Astrocyte (in vitro differentiated cells and primary cell): ENCODE measurements at regions not wholly inside any gene's neighbourhood (a gene's known extent, or its start where the extent isn't known, plus 50 kb on each side); places are given as distances from the start of the nearest gene placed in this dataset.

ENCODE experiments used
- DNase-seq: peaks from one replicate; pipeline ENCODE4 v3.0.0-alpha.2; 2010; ENCODE audit warnings: low read depth
- FAIRE-seq: peaks from 2 replicates; lab custom pipeline; 2011; peaks lifted over from hg19 to GRCh38; lab: Jason Lieb, UNC
- H2AFZ ChIP-seq: 2 replicates; pipeline ENCODE4 v1.6.0; 2012; ENCODE audit warnings: low read depth, low read length, inconsistent platforms
- H3K27ac ChIP-seq: 2 replicates; pipeline ENCODE4 v1.5.1; 2011; ENCODE audit warnings: low read depth, low read length, inconsistent platforms
- H3K27me3 ChIP-seq: 2 replicates; pipeline ENCODE4 v1.6.0; 2011; ENCODE audit warnings: low read length, inconsistent platforms; ENCODE audit not compliant: insufficient read depth
- H3K36me3 ChIP-seq: 2 replicates; pipeline ENCODE4 v1.5.1; 2011; ENCODE audit warnings: low read length, inconsistent platforms; ENCODE audit not compliant: insufficient read depth
- H3K4me1 ChIP-seq: 2 replicates; pipeline ENCODE4 v1.5.1; 2011; ENCODE audit warnings: low read length, inconsistent platforms; ENCODE audit not compliant: insufficient read depth
- H3K4me2 ChIP-seq: 2 replicates; pipeline ENCODE4 v1.6.0; 2012; ENCODE audit warnings: low read length, inconsistent platforms
- H3K4me3 ChIP-seq: 2 replicates; pipeline ENCODE4 v1.5.1; 2011; ENCODE audit warnings: low read depth, mild to moderate bottlenecking, low read length, inconsistent platforms; ENCODE audit not compliant: insufficient read depth
- H3K79me2 ChIP-seq: 2 replicates; pipeline ENCODE4 v1.6.0; 2012; ENCODE audit warnings: mild to moderate bottlenecking, low read length, inconsistent platforms; ENCODE audit not compliant: insufficient read depth
- H3K9ac ChIP-seq: 2 replicates; pipeline ENCODE4 v1.6.0; 2012; ENCODE audit warnings: mild to moderate bottlenecking, low read length, inconsistent platforms
- H3K9me3 ChIP-seq: 2 replicates; pipeline ENCODE4 v1.5.1; 2012; ENCODE audit warnings: low read depth, mild to moderate bottlenecking, low read length, inconsistent platforms; ENCODE audit not compliant: insufficient read depth
- H4K20me1 ChIP-seq: 2 replicates; pipeline ENCODE4 v1.6.0; 2012; ENCODE audit warnings: low read length, inconsistent platforms; ENCODE audit not compliant: insufficient read depth
- H3K27ac Mint-ChIP-seq: one replicate; pipeline ENCODE4 v1.8.0; 2021; ENCODE audit warnings: mild to moderate bottlenecking, mixed read lengths; ENCODE audit not compliant: unreplicated experiment
- H3K27me3 Mint-ChIP-seq: one replicate; pipeline ENCODE4 v1.8.0; 2021; ENCODE audit warnings: low read depth, mixed read lengths; ENCODE audit not compliant: unreplicated experiment
- H3K36me3 Mint-ChIP-seq: one replicate; pipeline ENCODE4 v1.8.0; 2021; ENCODE audit warnings: low read depth, mixed read lengths; ENCODE audit not compliant: unreplicated experiment
- H3K4me1 Mint-ChIP-seq: one replicate; pipeline ENCODE4 v1.8.0; 2021; ENCODE audit warnings: low read depth, mixed read lengths; ENCODE audit not compliant: unreplicated experiment
- H3K4me3 Mint-ChIP-seq: one replicate; pipeline ENCODE4 v1.8.0; 2021; ENCODE audit warnings: mild to moderate bottlenecking, moderate library complexity, mixed read lengths; ENCODE audit not compliant: unreplicated experiment
- H3K9me3 Mint-ChIP-seq: one replicate; pipeline ENCODE4 v1.8.0; 2021; ENCODE audit warnings: mild to moderate bottlenecking, mixed read lengths; ENCODE audit not compliant: unreplicated experiment
- CTCF ChIP-seq: IDR thresholded peaks from 2 replicates; pipeline ENCODE4 v1.5.1; 2011; ENCODE audit warnings: low read depth, mild to moderate bottlenecking, inconsistent platforms, low read length, moderate library complexity; ENCODE audit not compliant: insufficient read depth
- EZH2 ChIP-seq: IDR thresholded peaks from 2 replicates; pipeline ENCODE4 v1.6.1; 2012; ENCODE audit warnings: mild to moderate bottlenecking, low read length, inconsistent platforms; ENCODE audit not compliant: insufficient read depth

- Histone ChIP-seq H3K36me3 (no peaks in the 10 kb centered on the region), H4K20me1 (no peaks in the 10 kb centered on the region), H3K4me3 (no peak overlapping the region), H3K79me2 (no peaks in the 10 kb centered on the region), H3K9me3 (no peaks in the 10 kb centered on the region), H3K27me3 (no peaks in the 10 kb centered on the region), H2AFZ (no peak overlapping the region), H3K9ac (no peak overlapping the region), H3K4me2 (no peak overlapping the region), H3K4me1 (no peaks in the 10 kb centered on the region), H3K27ac (no peak overlapping the region)
- no peak overlapping the region for H3K27ac Mint-ChIP-seq
- H3K36me3 Mint-ChIP-seq, result no peaks in the 10 kb centered on the region
- DNase-seq (no peak), FAIRE-seq (no peak)
- no peak overlapping the region for H3K4me3 Mint-ChIP-seq
- no peaks in the 10 kb centered on the region for H3K9me3 Mint-ChIP-seq
- H3K4me1 Mint-ChIP-seq, result no peaks in the 10 kb centered on the region
- no peaks in the 10 kb centered on the region for H3K27me3 Mint-ChIP-seq
- TF ChIP-seq CTCF (no peak), EZH2 (no peak)
Measured at GRCh38 chr12:97701901-97702300, 239.3 kb downstream of the RMST start.

- no peaks in the 10 kb centered on the region for H3K4me1 Mint-ChIP-seq
- H3K9ac ChIP-seq, result no peak overlapping the region
- no peaks in the 10 kb centered on the region for H3K4me1 ChIP-seq
- no peak overlapping the region for H2AFZ ChIP-seq
- no peaks in the 10 kb centered on the region for H4K20me1 ChIP-seq
- H3K27ac Mint-ChIP-seq, result no peak overlapping the region
- no peak overlapping the region for H3K4me3 ChIP-seq
- no peak overlapping the region for H3K27ac ChIP-seq
- TF ChIP-seq EZH2 (no peak), CTCF (no peak)
- no peaks in the 10 kb centered on the region for H3K9me3 ChIP-seq
- peaks cover 2% of the 10 kb centered on the region for H3K27me3 Mint-ChIP-seq
- DNase-seq (no peak), FAIRE-seq (no peak)
- no peaks in the 10 kb centered on the region for H3K9me3 Mint-ChIP-seq
- no peak overlapping the region for H3K4me2 ChIP-seq
- H3K27me3 ChIP-seq, result no peaks in the 10 kb centered on the region
- no peak overlapping the region for H3K4me3 Mint-ChIP-seq
- no peaks in the 10 kb centered on the region for H3K36me3 ChIP-seq
- H3K79me2 ChIP-seq, result no peaks in the 10 kb centered on the region
- no peaks in the 10 kb centered on the region for H3K36me3 Mint-ChIP-seq
Measured at GRCh38 chr12:97711392-97711791, 248.8 kb downstream of the RMST start.

- Histone ChIP-seq H3K27me3 (no peaks in the 10 kb centered on the region), H3K27ac (no peak overlapping the region), H2AFZ (no peak overlapping the region), H3K4me1 (no peaks in the 10 kb centered on the region), H3K79me2 (no peaks in the 10 kb centered on the region), H4K20me1 (no peaks in the 10 kb centered on the region), H3K9ac (no peak overlapping the region), H3K9me3 (no peaks in the 10 kb centered on the region), H3K4me2 (no peak overlapping the region), H3K36me3 (no peaks in the 10 kb centered on the region), H3K4me3 (no peak overlapping the region)
- Mint-ChIP-seq H3K27me3 (peaks cover 2% of the 10 kb centered on the region), H3K4me1 (no peaks in the 10 kb centered on the region), H3K36me3 (no peaks in the 10 kb centered on the region), H3K9me3 (no peaks in the 10 kb centered on the region), H3K27ac (no peak overlapping the region), H3K4me3 (no peak overlapping the region)
- TF ChIP-seq EZH2 (no peak), CTCF (no peak)
- no peak for FAIRE-seq
- DNase-seq, result no peak
Measured at GRCh38 chr12:97713270-97713669, 250.7 kb downstream of the RMST start.
